Kidney epithelial cell (primary cell): ENCODE measurements at regions not wholly inside any gene's neighbourhood (a gene's known extent, or its start where the extent isn't known, plus 50 kb on each side); places are given as distances from the start of the nearest gene placed in this dataset.

Source experiments
- DNase-seq: peaks from one replicate; pipeline ENCODE4 v3.0.0-alpha.2; 2010; ENCODE audit warnings: low read depth
- H3K27me3 ChIP-seq: 2 replicates; pipeline ENCODE4 v1.6.0; 2011; ENCODE audit warnings: low read length; ENCODE audit not compliant: control insufficient read depth, insufficient read depth
- H3K36me3 ChIP-seq: 2 replicates; pipeline ENCODE4 v1.5.1; 2011; ENCODE audit warnings: low read length; ENCODE audit not compliant: control insufficient read depth, insufficient read depth
- H3K4me3 ChIP-seq: 2 replicates; pipeline ENCODE4 v1.5.1; 2011; ENCODE audit warnings: low read depth, mild to moderate bottlenecking, control low read depth, low read length
- TF ChIP-seq, protein P1 (sequence below): IDR thresholded peaks from 2 replicates; pipeline ENCODE4 v1.5.1; 2011; ENCODE audit warnings: mild to moderate bottlenecking, moderate library complexity, low read length, control low read depth, inconsistent platforms; ENCODE audit not compliant: insufficient read depth, poor library complexity, severe bottlenecking

- DNase-seq = no peak
- H3K27me3 ChIP-seq = no peaks in the 10 kb centered on the region
- no peak overlapping the region for H3K4me3 ChIP-seq
- TF ChIP-seq, protein P1, sequence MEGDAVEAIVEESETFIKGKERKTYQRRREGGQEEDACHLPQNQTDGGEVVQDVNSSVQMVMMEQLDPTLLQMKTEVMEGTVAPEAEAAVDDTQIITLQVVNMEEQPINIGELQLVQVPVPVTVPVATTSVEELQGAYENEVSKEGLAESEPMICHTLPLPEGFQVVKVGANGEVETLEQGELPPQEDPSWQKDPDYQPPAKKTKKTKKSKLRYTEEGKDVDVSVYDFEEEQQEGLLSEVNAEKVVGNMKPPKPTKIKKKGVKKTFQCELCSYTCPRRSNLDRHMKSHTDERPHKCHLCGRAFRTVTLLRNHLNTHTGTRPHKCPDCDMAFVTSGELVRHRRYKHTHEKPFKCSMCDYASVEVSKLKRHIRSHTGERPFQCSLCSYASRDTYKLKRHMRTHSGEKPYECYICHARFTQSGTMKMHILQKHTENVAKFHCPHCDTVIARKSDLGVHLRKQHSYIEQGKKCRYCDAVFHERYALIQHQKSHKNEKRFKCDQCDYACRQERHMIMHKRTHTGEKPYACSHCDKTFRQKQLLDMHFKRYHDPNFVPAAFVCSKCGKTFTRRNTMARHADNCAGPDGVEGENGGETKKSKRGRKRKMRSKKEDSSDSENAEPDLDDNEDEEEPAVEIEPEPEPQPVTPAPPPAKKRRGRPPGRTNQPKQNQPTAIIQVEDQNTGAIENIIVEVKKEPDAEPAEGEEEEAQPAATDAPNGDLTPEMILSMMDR = no peak
- H3K36me3 ChIP-seq = no peaks in the 10 kb centered on the region
Observed at GRCh38 chr6:126195625-126196236, 144.2 kb upstream of the CENPW start.

DNA sequence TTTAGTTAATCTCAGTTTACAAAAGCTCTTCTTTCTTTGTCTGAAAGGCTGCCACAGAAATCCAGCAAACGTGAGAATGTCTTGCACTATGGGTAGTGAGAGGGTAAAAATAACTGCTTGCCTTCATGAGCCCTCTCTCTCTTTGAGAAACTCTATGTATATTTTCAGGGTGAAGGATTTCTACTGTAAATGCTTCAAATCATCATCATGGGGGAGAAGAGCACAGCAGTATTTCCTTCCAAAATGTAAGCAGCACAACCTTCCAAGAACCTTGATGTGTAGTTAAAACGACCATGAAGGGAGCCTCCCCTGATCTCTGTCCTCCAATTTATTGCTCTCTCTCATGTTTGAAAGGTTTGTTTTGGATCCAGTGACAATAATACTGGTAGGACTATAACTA is 141.3 kb upstream of the CENPW start:
- H3K4me3 ChIP-seq = no peak overlapping the region
- H3K27me3 ChIP-seq = no peaks in the 10 kb centered on the region
- no peaks in the 10 kb centered on the region for H3K36me3 ChIP-seq
- DNase-seq = no peak
- TF ChIP-seq, protein P1 = no peak

GRCh38 chr6:126199466-126199865 is 140.4 kb upstream of the CENPW start:
- Histone ChIP-seq H3K4me3 (no peak overlapping the region), H3K27me3 (no peaks in the 10 kb centered on the region), H3K36me3 (no peaks in the 10 kb centered on the region)
- DNase-seq = no peak
- TF ChIP-seq, protein P1 = no peak

- TF ChIP-seq, protein P1 = no peak
- Histone ChIP-seq H3K36me3 (no peaks in the 10 kb centered on the region), H3K4me3 (no peak overlapping the region), H3K27me3 (no peaks in the 10 kb centered on the region)
- no peak for DNase-seq
Observed at GRCh38 chr6:126202707-126203106, 137.2 kb upstream of the CENPW start.

DNA sequence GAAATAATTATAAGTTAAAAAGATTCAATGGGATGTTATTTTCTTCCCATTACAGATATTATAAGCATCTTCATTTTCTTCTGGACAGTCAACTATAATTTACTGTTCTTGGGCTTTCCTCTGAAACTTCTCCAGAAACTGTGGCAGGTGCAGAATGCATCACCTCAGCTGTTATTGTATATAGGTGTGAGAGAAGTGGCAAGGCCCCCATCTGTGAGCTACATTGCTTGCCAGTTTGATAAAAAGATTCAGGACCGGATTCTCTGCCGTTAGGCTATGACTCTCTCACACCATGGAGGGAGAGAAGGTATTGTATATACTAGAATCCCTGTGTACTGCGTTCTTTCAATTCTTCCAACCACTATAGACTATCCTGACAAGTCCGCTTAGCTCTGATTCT is 135.8 kb upstream of the CENPW start:
- H3K27me3 ChIP-seq = no peaks in the 10 kb centered on the region
- no peak overlapping the region for H3K4me3 ChIP-seq
- H3K36me3 ChIP-seq = no peaks in the 10 kb centered on the region
- no peak for DNase-seq
- TF ChIP-seq, protein P1 = no peak

GRCh38 chr6:126204598-126204997 is 135.3 kb upstream of the CENPW start:
- H3K36me3 ChIP-seq = no peaks in the 10 kb centered on the region
- DNase-seq = no peak
- no peak overlapping the region for H3K4me3 ChIP-seq
- no peaks in the 10 kb centered on the region for H3K27me3 ChIP-seq
- TF ChIP-seq, protein P1 = no peak
